ENCODE measurements at regions not wholly inside any gene's neighbourhood (a gene's known extent, or its start where the extent isn't known, plus 50 kb on each side); places are given as distances from the start of the nearest gene placed in this dataset.
"Not testable (repeated sequence)": the region's sequence is repeated elsewhere in the genome, so short reads cannot be mapped to it uniquely, and the experiment has no call there.

DNA sequence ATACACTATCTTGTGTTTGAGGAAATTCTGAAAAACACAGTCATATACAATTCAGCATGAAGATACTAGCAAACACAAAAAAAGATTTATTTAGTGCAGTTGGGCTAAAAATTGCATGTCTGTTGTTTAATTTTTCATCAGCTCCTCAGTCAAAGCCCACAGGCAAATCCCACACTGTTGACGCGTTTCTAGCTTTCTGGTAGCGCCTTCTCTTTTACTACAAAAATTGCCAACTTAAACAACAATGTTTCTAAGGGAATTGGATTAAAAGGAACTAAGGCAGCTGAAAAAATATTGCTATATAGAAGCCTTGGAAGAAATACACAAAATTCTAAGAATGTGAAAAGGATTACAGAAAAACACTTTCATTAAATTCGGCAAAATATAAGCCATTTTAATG is 196.7 kb upstream of the P2RY1 start:
- H3K27ac ChIP-seq: no peak overlapping the region
- in situ Hi-C loops (cut with MboI; ENCODE audit: low pct_unique_long_range_greater_than_20kb in 2 of 9, low sequenced_read_pairs in 9 of 9, unreplicated experiment in 9 of 9): no loop called here
- peaks cover 0 to 8% of the 10 kb centered on the region in 2 donors for H3K4me1 ChIP-seq (replicated peaks in 1 of 2)
- WGBS, 10 experiments: 87 to 100% (median 92%) methylated on average over 1 to 4 of the region's 4 CpGs; no CpG with 5 or more reads in 1 of the 10 experiments
- H3K4me3 ChIP-seq: no peak overlapping the region
- no peak for ATAC-seq (replicated peaks in 6 of 8)

DNA sequence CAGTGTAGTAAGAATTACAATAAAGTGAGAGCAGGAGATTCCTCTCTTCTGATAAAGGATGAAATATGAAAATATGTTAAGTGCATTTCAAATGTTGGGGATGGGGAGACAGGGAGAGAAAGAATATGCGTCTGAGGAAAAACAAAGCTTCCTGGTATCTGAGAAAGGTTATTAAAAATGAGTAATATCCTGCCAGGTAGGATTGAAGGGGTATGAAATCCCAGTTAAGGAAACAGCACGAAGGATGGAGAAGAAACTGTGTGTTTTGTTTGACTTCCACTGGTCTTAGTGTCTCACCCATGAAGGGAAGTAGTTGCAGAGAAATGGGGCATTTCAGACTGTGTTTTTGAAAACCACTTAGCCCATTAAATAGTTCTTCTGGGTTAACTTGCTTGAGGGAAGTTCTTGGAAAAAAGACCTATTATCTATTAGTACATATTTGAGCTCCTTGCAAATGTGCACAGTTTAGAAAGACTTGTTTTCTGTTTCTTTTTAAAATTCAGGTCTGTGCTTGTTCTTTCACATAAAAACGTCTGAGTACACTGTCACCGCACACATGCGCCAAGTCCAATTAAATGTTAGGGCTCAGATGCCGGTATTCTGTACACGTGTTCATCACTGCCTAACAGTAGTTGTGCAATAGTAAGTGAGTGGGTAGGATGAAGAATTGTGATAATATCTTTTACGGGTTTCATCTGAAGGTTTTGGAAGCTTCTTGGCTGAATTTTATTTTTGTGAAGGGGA is 196.1 kb upstream of the P2RY1 start:
- 27 to 100% (median 84%) methylated on average over 1 to 8 of the region's 8 CpGs for WGBS, 10 experiments
- in situ Hi-C loops (cut with MboI; ENCODE audit: low pct_unique_long_range_greater_than_20kb in 2 of 9, low sequenced_read_pairs in 9 of 9, unreplicated experiment in 9 of 9): no loop called here
- peak in 3 of 8 experiments; percentile 51 to 65 (median 62) for ATAC-seq (replicated peaks in 6 of 8)
- no peak overlapping the region for H3K27ac ChIP-seq
- peaks cover 0 to 10% of the 10 kb centered on the region in 2 donors for H3K4me1 ChIP-seq (replicated peaks in 1 of 2)
- no peak overlapping the region for H3K4me3 ChIP-seq

DNA sequence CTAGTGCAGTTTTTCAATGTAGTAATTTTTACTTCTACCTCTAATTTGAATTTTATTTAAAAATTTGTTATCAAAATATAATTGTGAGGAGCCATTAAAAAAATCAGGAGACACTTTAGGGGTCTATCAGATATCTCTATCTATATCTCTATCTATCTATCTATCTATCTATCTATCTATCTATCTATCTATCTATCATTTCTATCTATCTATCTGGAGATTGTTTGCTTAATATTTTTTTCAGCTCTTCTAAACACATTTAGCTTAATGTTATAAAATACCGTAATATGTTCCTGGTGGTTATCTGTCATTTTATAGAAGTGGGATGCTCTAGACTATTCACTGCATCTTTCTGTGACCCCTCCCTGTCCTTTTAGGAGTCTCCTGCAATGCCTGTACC is 193.7 kb upstream of the P2RY1 start:
- 100% methylated on average over 1 of the region's 1 CpG; no CpG with 5 or more reads in 3 of the 10 experiments for WGBS, 10 experiments
- Histone ChIP-seq H3K27ac (no peak overlapping the region), H3K4me1 (replicated peaks in 1 of 2) (peaks cover 0 to 10% of the 10 kb centered on the region in 2 donors), H3K4me3 (no peak overlapping the region)
- in situ Hi-C loops (cut with MboI; ENCODE audit: low pct_unique_long_range_greater_than_20kb in 2 of 9, low sequenced_read_pairs in 9 of 9, unreplicated experiment in 9 of 9): no loop called here
- no peak for ATAC-seq (replicated peaks in 6 of 8)

DNA sequence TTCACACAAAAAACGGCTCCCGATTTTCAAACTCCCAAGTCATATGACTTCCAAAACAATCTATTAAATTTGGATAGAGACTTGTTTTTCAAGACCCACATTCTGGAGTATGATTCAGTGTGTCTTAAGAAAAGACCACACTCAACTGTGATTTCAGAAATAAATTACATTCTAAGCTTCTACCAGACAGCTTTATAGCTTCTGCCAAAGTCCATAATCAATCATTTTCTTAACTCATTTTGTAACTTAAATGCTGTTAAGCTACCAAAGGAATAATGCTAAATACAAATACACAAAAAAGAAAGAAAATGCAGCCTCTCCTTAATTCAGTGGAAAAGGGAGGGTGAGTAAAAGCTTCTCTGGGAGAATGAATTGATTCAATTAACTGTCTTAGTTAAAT is 192.3 kb upstream of the P2RY1 start:
- 54 to 100% (median 94%) methylated on average over 1 to 2 of the region's 2 CpGs; no CpG with 5 or more reads in 2 of the 10 experiments for whole genome bisulfite sequencing, 10 experiments
- Histone ChIP-seq H3K4me1 (replicated peaks in 1 of 2) (peaks cover 0 to 10% of the 10 kb centered on the region in 2 donors), H3K27ac (no peak overlapping the region), H3K4me3 (no peak overlapping the region)
- ATAC-seq (replicated peaks in 6 of 8): peak in 5 of 8 experiments; percentile 63 to 78 (median 66)
- in situ Hi-C loops (cut with MboI; ENCODE audit: low pct_unique_long_range_greater_than_20kb in 2 of 9, low sequenced_read_pairs in 9 of 9, unreplicated experiment in 9 of 9): no loop called here

DNA sequence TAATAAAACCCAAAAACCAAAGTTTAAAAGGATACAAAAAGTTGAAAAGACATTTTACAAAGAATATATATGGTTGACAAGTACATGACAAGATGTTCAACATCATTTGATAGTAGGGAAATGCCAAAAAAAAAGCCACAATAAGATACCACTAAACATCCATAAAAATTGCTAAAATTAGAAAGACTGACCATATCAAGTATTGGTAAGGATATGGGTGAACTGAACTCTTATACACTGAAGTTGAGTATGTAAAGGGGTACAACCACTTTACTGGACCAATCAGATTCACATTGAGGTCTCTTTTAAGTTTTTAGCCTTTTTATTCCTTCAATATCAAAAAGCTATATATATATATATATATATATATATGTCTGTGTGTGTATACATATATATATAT is 190.5 kb upstream of the P2RY1 start:
- H3K4me3 ChIP-seq: no peak overlapping the region
- H3K27ac ChIP-seq: no peak overlapping the region
- in situ Hi-C loops (cut with MboI; ENCODE audit: low pct_unique_long_range_greater_than_20kb in 2 of 9, low sequenced_read_pairs in 9 of 9, unreplicated experiment in 9 of 9): no loop called here
- no peak for ATAC-seq (replicated peaks in 6 of 8)
- peaks cover 0 to 10% of the 10 kb centered on the region in 2 donors for H3K4me1 ChIP-seq (replicated peaks in 1 of 2)

DNA sequence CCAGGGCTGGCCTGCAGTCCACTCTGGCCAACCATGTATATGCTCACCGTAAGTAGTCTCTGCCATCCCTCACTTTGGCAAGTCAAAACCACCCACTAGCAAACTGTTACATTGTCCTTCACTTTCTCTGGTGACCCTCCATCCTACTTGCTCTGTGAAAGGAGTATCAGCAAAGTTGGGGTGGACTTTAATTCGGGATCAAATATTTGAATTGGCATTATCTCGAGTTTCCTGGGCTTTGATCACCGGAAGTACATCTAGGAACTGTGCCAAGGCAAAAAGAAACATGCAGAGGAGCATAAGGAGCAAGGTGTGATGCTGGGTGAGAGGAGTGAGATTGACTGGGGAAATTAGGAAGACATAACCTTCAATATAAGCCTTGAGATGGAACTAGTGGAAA is 188.9 kb upstream of the P2RY1 start:
- Histone ChIP-seq H3K27ac (no peak overlapping the region), H3K4me3 (no peak overlapping the region), H3K4me1 (replicated peaks in 1 of 2) (peaks cover 6 to 23% of the 10 kb centered on the region in 2 donors)
- ATAC-seq (replicated peaks in 6 of 8): no peak
- in situ Hi-C loops (cut with MboI; ENCODE audit: low pct_unique_long_range_greater_than_20kb in 2 of 9, low sequenced_read_pairs in 9 of 9, unreplicated experiment in 9 of 9): no loop called here
- 25 to 100% (median 71%) methylated on average over 1 to 4 of the region's 4 CpGs; no CpG with 5 or more reads in 2 of the 10 experiments for WGBS, 10 experiments

DNA sequence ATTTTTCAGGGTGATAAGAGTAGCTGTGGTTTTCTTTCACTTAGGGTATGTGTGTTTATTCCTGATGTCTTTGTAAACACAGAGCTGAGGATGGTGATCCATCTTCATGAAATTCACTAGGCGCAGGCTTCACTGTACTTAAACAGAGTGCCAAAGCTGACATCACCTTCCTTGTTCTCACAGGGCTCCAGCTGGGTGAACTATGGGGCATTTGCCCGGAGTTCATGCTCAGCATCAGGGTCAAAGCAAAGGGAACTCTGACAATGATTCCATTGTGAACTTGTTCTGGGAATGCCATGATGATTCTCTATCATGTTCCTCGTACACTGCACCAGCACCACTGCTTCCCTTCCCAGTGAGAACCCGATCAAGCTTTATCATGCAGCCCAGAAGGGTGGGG is 184.8 kb upstream of the P2RY1 start:
- Histone ChIP-seq H3K4me1 (replicated peaks in 1 of 2) (peaks cover 8 to 13% of the 10 kb centered on the region in 2 donors), H3K4me3 (no peak overlapping the region), H3K27ac (no peak overlapping the region)
- in situ Hi-C loops (cut with MboI; ENCODE audit: low pct_unique_long_range_greater_than_20kb in 2 of 9, low sequenced_read_pairs in 9 of 9, unreplicated experiment in 9 of 9): no loop called here
- 13 to 100% (median 36%) methylated on average over 2 to 4 of the region's 4 CpGs; no CpG with 5 or more reads in 2 of the 10 experiments for WGBS, 10 experiments
- ATAC-seq (replicated peaks in 6 of 8): peak in 6 of 8 experiments; percentile 36 to 99 (median 77)

DNA sequence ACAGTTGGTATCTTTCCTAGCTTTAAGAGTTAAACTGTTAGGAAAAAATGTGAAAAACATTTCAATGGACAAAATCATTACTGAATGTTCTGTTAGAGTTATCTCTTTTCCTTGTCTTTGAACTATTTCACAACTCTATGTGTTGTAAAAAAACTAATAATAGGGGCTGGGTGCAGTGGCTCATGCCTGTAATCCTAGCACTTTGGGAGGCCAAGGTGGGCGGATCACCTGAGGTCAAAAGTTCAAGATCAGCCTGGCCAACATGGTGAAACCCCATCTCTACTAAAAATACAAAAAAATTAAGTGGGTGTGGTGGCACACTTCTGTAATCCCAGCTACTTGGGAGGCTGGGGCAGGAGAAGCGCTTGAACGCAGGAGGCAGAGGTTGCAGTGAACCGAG is 184.0 kb upstream of the P2RY1 start:
- ATAC-seq (replicated peaks in 6 of 8); H3K4me3 ChIP-seq; in situ Hi-C loops (cut with MboI; ENCODE audit: low pct_unique_long_range_greater_than_20kb in 2 of 9, low sequenced_read_pairs in 9 of 9, unreplicated experiment in 9 of 9); H3K27ac ChIP-seq: not testable (repeated sequence)
- peaks cover 8 to 19% of the 10 kb centered on the region in 2 donors for H3K4me1 ChIP-seq (replicated peaks in 1 of 2)
- 63 to 100% (median 93%) methylated on average over 1 to 4 of the region's 4 CpGs; no CpG with 5 or more reads in 2 of the 10 experiments for WGBS, 10 experiments

DNA sequence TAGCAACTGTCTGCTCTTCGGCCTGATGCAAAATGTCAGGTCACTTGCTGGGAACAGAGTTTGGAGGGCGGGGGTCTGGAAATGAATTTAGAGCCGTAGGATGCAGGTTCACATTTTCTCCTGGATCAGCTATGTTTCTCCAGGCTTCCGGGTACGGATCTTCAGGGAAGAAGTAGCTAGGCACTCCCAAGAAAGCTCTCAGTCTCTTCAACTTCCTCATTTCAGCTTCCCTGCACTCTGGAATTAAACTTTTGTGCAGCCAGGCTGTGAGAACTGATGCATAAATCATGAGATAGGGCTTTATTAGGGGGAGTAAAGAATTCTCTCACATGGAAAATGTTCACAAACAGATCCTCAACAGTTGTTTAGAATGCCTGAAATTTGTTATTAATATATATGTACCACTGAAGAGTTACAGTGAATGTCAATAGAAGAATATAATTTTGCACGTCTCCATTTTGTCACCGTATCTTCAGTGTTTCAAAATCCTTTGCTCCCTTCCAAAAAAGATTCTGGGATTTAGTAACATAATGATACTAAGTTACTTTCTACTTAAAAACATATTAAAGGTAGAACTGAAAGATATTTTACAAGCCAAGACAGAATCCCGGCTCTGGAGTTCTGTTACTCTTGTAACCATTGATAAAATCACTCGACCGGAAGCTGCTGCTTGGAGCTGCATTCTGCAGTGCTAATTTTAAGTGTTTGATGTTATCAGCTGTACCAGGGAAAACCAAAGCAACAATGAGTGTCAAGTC is 178.5 kb upstream of the P2RY1 start:
- in situ Hi-C loops (cut with MboI; ENCODE audit: low pct_unique_long_range_greater_than_20kb in 2 of 9, low sequenced_read_pairs in 9 of 9, unreplicated experiment in 9 of 9): no loop called here
- Histone ChIP-seq H3K4me3 (peak overlapping the region in 4 of 5 donors; percentile 4 to 14 (median 6)), H3K4me1 (replicated peaks in 1 of 2) (peaks cover 14 to 27% of the 10 kb centered on the region in 2 donors), H3K27ac (peak overlapping the region; percentile 36 to 54)
- 3 to 71% (median 17%) methylated on average over 3 to 8 of the region's 10 CpGs for WGBS, 10 experiments
- peak in 5 of 8 experiments; percentile 66 to 74 (median 69) for ATAC-seq (replicated peaks in 6 of 8)

DNA sequence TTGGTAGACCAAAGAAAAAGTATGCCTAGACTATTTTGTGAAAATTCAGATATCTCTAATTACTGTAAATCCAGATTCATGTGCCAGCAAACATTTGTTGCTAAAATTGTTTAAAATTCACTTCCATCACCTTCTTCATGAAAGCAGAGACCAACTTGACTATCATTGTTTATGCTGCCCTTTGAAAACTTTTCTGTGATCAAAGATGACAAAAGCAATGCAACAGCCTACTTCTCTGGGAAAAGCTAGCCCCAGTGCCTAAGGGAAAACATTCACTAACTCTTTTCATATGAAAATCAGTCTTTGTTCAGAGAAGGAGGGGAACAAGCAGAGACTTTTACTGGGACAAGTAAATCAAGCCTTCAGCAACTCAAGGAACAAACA is 178.0 kb upstream of the P2RY1 start:
- ATAC-seq (replicated peaks in 6 of 8): peak in 5 of 8 experiments; percentile 76 to 91 (median 88)
- in situ Hi-C loops (cut with MboI; ENCODE audit: low pct_unique_long_range_greater_than_20kb in 2 of 9, low sequenced_read_pairs in 9 of 9, unreplicated experiment in 9 of 9): no loop called here
- H3K4me3 ChIP-seq: peak overlapping the region in 1 of 5 donors; percentile 5
- peaks cover 14 to 27% of the 10 kb centered on the region in 2 donors for H3K4me1 ChIP-seq (replicated peaks in 1 of 2)
- peak overlapping the region; percentile 36 to 54 for H3K27ac ChIP-seq

DNA sequence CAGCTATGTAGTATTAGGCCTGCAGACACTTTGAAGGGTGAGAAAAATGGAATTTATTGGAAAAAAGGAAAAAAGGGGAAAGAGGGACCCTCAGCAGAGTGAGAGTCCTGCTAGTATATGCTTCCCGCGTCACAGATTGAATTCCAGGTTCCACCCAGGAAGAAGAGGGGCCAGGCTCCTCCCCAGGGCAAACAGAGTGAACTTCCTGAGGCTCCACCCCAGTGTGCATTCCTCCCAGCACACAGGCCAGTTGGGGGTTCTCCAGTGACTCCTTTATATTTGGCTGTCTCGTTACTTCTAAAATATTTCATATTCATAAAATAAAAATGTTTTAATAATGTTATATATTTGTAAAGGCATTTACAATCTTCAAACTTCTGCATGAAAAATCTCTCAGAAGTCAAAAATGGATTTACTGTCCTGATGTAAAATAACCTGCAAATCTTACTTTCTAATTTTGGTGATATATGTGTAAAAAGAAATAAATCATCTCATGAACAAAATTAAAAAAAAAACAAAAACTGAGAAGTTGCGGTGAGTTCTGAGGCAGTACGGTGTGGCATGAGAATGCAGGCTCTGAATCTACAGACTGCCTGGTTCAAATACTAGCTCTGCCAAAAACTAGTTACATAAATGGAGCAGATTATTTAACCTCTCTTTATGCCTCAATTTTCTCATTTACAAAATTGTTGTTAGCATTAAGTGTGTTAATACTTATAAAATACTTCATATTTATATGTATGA is 175.8 kb upstream of the P2RY1 start:
- no peak overlapping the region for H3K27ac ChIP-seq
- 10 to 100% (median 70%) methylated on average over 2 to 5 of the region's 5 CpGs for WGBS, 10 experiments
- H3K4me3 ChIP-seq: no peak overlapping the region
- peaks cover 14 to 27% of the 10 kb centered on the region in 2 donors for H3K4me1 ChIP-seq (replicated peaks in 1 of 2)
- ATAC-seq (replicated peaks in 6 of 8): peak in 1 of 8 experiments; percentile 48
- in situ Hi-C loops (cut with MboI; ENCODE audit: low pct_unique_long_range_greater_than_20kb in 2 of 9, low sequenced_read_pairs in 9 of 9, unreplicated experiment in 9 of 9): no loop called here

DNA sequence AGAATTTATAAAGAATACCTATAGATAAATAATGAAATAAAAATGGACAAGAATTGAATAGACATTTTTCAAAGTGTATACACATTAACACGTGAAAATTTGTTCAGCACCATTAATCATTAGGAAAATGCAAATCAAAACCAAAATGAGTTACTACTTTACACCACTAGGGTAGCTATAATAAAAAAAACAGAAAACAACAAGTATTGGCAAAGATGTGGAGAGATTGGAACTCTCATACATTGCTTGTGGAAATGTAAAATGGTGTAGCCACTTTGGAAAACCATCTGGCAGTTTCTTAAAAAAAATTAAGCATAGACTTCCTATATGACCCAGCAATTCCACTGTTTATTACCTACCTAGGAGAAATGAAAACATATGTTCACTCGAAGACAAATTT is 172.8 kb upstream of the P2RY1 start:
- WGBS, 10 experiments: 30 to 100% (median 72%) methylated on average over 1 to 2 of the region's 2 CpGs
- in situ Hi-C loops (cut with MboI; ENCODE audit: low pct_unique_long_range_greater_than_20kb in 2 of 9, low sequenced_read_pairs in 9 of 9, unreplicated experiment in 9 of 9): no loop called here
- Histone ChIP-seq H3K27ac (no peak overlapping the region), H3K4me1 (replicated peaks in 1 of 2) (peaks cover 14 to 18% of the 10 kb centered on the region in 2 donors), H3K4me3 (no peak overlapping the region)
- no peak for ATAC-seq (replicated peaks in 6 of 8)

DNA sequence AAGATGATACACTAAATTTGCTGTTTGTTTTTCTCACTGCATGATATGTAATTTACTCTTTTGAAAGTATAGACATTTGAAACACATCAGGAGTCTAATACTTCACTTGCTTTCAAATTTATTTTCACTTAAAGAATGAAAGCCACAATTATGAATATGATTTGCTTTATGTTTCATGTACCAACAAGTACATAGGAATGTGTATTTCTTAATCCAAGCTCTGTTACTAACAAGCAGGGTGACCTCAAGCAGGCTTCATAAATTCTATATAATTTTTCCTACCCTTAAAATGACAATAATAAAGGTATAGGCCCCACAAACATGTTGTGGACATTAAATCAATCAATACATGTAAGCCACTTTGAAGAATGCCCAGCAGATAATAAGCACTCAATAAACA is 170.2 kb upstream of the P2RY1 start:
- H3K27ac ChIP-seq: no peak overlapping the region
- H3K4me3 ChIP-seq: no peak overlapping the region
- in situ Hi-C loops (cut with MboI; ENCODE audit: low pct_unique_long_range_greater_than_20kb in 2 of 9, low sequenced_read_pairs in 9 of 9, unreplicated experiment in 9 of 9): no loop called here
- ATAC-seq (replicated peaks in 6 of 8): no peak
- H3K4me1 ChIP-seq (replicated peaks in 1 of 2): no peaks in the 10 kb centered on the region

Data from motor neuron (in vitro differentiated cells).